PC-3 (cell line): ENCODE measurements at regions not wholly inside any gene's neighbourhood (a gene's known extent, or its start where the extent isn't known, plus 50 kb on each side); places are given as distances from the start of the nearest gene placed in this dataset.

Experiments used
- EZH2 ChIP-seq: fragments of 300-600 bp; sonication (generic); IDR thresholded peaks from one replicate; pipeline ENCODE4 v1.6.1; 2017; ENCODE audit warnings: antibody characterized with exemption, mild to moderate bottlenecking, low read length; ENCODE audit not compliant: unreplicated experiment
- EZH2phosphoT487 ChIP-seq: fragments of 300-600 bp; sonication (generic); IDR thresholded peaks from 2 replicates; pipeline ENCODE4 v1.6.1; 2018; ENCODE audit warnings: mild to moderate bottlenecking, antibody characterized with exemption, low read length, borderline replicate concordance
- TF ChIP-seq, protein P1 (sequence below): fragments of 300-600 bp; sonication (generic); conservative IDR thresholded peaks from 2 replicates; pipeline ENCODE4 v1.5.1; 2017; ENCODE audit warnings: antibody characterized with exemption, low read depth, mild to moderate bottlenecking, low read length

DNA sequence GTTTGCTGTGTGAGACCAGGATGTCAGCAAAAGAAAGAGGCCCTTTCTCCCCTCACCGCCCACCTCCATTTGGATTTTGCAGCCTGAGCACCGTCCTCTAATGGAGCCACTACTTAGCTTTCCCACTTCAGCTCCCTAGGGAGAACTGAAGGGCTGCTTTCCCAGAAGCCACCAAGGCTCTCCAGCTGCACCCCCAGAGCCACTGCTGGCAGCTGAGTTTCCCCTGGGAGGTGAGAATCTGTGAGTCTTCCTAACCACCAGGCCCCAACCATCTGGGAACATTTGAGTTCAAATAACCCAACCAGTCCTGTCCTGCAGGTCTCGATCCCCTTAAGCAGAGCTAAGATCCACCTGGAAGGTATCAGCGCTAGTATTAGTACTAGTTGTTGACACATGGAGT is 173.1 kb upstream of the USP9X start:
- TF ChIP-seq, protein P1, sequence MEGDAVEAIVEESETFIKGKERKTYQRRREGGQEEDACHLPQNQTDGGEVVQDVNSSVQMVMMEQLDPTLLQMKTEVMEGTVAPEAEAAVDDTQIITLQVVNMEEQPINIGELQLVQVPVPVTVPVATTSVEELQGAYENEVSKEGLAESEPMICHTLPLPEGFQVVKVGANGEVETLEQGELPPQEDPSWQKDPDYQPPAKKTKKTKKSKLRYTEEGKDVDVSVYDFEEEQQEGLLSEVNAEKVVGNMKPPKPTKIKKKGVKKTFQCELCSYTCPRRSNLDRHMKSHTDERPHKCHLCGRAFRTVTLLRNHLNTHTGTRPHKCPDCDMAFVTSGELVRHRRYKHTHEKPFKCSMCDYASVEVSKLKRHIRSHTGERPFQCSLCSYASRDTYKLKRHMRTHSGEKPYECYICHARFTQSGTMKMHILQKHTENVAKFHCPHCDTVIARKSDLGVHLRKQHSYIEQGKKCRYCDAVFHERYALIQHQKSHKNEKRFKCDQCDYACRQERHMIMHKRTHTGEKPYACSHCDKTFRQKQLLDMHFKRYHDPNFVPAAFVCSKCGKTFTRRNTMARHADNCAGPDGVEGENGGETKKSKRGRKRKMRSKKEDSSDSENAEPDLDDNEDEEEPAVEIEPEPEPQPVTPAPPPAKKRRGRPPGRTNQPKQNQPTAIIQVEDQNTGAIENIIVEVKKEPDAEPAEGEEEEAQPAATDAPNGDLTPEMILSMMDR = no peak
- no peak for TF ChIP-seq EZH2
- no peak for TF ChIP-seq EZH2phosphoT487
